SJSA1 (cell line): ENCODE measurements at regions not wholly inside any gene's neighbourhood (a gene's known extent, or its start where the extent isn't known, plus 50 kb on each side); places are given as distances from the start of the nearest gene placed in this dataset.

Experiments
- DNase-seq, 2 experiments: peaks; one replicate each; pipeline ENCODE4 v3.0.0-alpha.2; 2015 to 2020; ENCODE audit warnings: low spot score in 2 of 2, low read depth in 1 of 2
- H3K27ac ChIP-seq: fragments of 250-450 bp; sonication (Bioruptor Pico); 2 replicates; pipeline ENCODE4 v1.5.1; 2020; ENCODE audit warnings: mild to moderate bottlenecking, moderate library complexity
- H3K27me3 ChIP-seq: fragments of 250-450 bp; sonication (Bioruptor Pico); replicated peaks from 2 replicates; pipeline ENCODE4 v1.5.1; 2020; ENCODE audit warnings: mild to moderate bottlenecking, moderate library complexity
- H3K36me3 ChIP-seq: fragments of 250-450 bp; sonication (Bioruptor Pico); 2 replicates; pipeline ENCODE4 v1.5.1; 2020; ENCODE audit warnings: mild to moderate bottlenecking
- H3K4me1 ChIP-seq: fragments of 250-450 bp; sonication (Bioruptor Pico); replicated peaks from 2 replicates; pipeline ENCODE4 v1.6.1; 2021; ENCODE audit warnings: mild to moderate bottlenecking
- H3K4me3 ChIP-seq: fragments of 250-450 bp; sonication (Bioruptor Pico); 2 replicates; pipeline ENCODE4 v1.5.1; 2020; ENCODE audit warnings: mild to moderate bottlenecking
- H3K9me3 ChIP-seq: fragments of 250-450 bp; sonication (Bioruptor Pico); replicated peaks from 2 replicates; pipeline ENCODE4 v1.5.1; 2020; ENCODE audit warnings: mild to moderate bottlenecking

- Histone ChIP-seq H3K27ac (no peak overlapping the region), H3K4me3 (no peak overlapping the region), H3K9me3 (no peaks in the 10 kb centered on the region), H3K27me3 (no peaks in the 10 kb centered on the region), H3K36me3 (no peaks in the 10 kb centered on the region), H3K4me1 (no peaks in the 10 kb centered on the region)
- DNase-seq, result no peak
These were observed 1101.7 kb upstream of the GHITM start for GRCh38 chr10:83037653-83038052.

- H3K4me1 ChIP-seq, result no peaks in the 10 kb centered on the region
- H3K27ac ChIP-seq, result no peak overlapping the region
- DNase-seq, result no peak
- no peak overlapping the region for H3K4me3 ChIP-seq
- no peaks in the 10 kb centered on the region for H3K27me3 ChIP-seq
- no peaks in the 10 kb centered on the region for H3K36me3 ChIP-seq
- H3K9me3 ChIP-seq, result no peaks in the 10 kb centered on the region
These were observed 1100.7 kb upstream of the GHITM start for GRCh38 chr10:83038631-83039030.

- Histone ChIP-seq H3K4me3 (no peak overlapping the region), H3K27me3 (no peaks in the 10 kb centered on the region), H3K9me3 (no peaks in the 10 kb centered on the region), H3K4me1 (no peaks in the 10 kb centered on the region), H3K27ac (no peak overlapping the region), H3K36me3 (no peaks in the 10 kb centered on the region)
- no peak for DNase-seq
These were observed 1093.6 kb upstream of the GHITM start for GRCh38 chr10:83045731-83046130.

- Histone ChIP-seq H3K4me3 (no peak overlapping the region), H3K27ac (no peak overlapping the region), H3K4me1 (no peaks in the 10 kb centered on the region), H3K27me3 (no peaks in the 10 kb centered on the region), H3K9me3 (no peaks in the 10 kb centered on the region), H3K36me3 (no peaks in the 10 kb centered on the region)
- DNase-seq, result no peak
These were observed 1088.5 kb upstream of the GHITM start for GRCh38 chr10:83050815-83051214.

GRCh38 chr10:83062871-83063270 is 1076.4 kb upstream of the GHITM start:
- DNase-seq, result no peak
- no peaks in the 10 kb centered on the region for H3K36me3 ChIP-seq
- no peak overlapping the region for H3K4me3 ChIP-seq
- H3K4me1 ChIP-seq, result no peaks in the 10 kb centered on the region
- H3K9me3 ChIP-seq, result no peaks in the 10 kb centered on the region
- H3K27ac ChIP-seq, result no peak overlapping the region
- no peaks in the 10 kb centered on the region for H3K27me3 ChIP-seq

GRCh38 chr10:83073472-83073871 is 1065.8 kb upstream of the GHITM start:
- Histone ChIP-seq H3K4me3 (no peak overlapping the region), H3K9me3 (no peaks in the 10 kb centered on the region; the same call in 1 of the 2 replicates), H3K27me3 (no peaks in the 10 kb centered on the region), H3K4me1 (no peaks in the 10 kb centered on the region), H3K36me3 (no peaks in the 10 kb centered on the region), H3K27ac (no peak overlapping the region)
- no peak for DNase-seq

- Histone ChIP-seq H3K4me3 (no peak overlapping the region), H3K4me1 (no peaks in the 10 kb centered on the region), H3K36me3 (no peaks in the 10 kb centered on the region), H3K27ac (no peak overlapping the region), H3K9me3 (peaks cover 2% of the 10 kb centered on the region; the same call in 1 of the 2 replicates), H3K27me3 (no peaks in the 10 kb centered on the region)
- DNase-seq, result no peak
These were observed 1064.1 kb upstream of the GHITM start for GRCh38 chr10:83075016-83075814.

GRCh38 chr10:83075815-83076355 is 1063.4 kb upstream of the GHITM start:
- Histone ChIP-seq H3K4me1 (no peaks in the 10 kb centered on the region), H3K9me3 (peaks cover 3% of the 10 kb centered on the region; the same call in 1 of the 2 replicates), H3K27ac (no peak overlapping the region), H3K27me3 (no peaks in the 10 kb centered on the region), H3K36me3 (no peaks in the 10 kb centered on the region), H3K4me3 (no peak overlapping the region)
- DNase-seq, result no peak

- H3K4me1 ChIP-seq, result no peaks in the 10 kb centered on the region
- H3K27ac ChIP-seq, result no peak overlapping the region
- H3K4me3 ChIP-seq, result no peak overlapping the region
- peaks cover 3% of the 10 kb centered on the region; the same call in 1 of the 2 replicates for H3K9me3 ChIP-seq
- no peaks in the 10 kb centered on the region for H3K36me3 ChIP-seq
- no peaks in the 10 kb centered on the region for H3K27me3 ChIP-seq
- DNase-seq, result no peak
These were observed 1062.9 kb upstream of the GHITM start for GRCh38 chr10:83076443-83076842.

- Histone ChIP-seq H3K27ac (no peak overlapping the region), H3K27me3 (no peaks in the 10 kb centered on the region), H3K4me3 (no peak overlapping the region), H3K9me3 (peaks cover 3% of the 10 kb centered on the region; the same call in 1 of the 2 replicates), H3K4me1 (no peaks in the 10 kb centered on the region), H3K36me3 (no peaks in the 10 kb centered on the region)
- no peak for DNase-seq
These were observed 1061.1 kb upstream of the GHITM start for GRCh38 chr10:83078160-83078559.

GRCh38 chr10:83078645-83079044 is 1060.7 kb upstream of the GHITM start:
- H3K9me3 ChIP-seq, result peaks cover 3% of the 10 kb centered on the region; the same call in 1 of the 2 replicates
- H3K36me3 ChIP-seq, result no peaks in the 10 kb centered on the region
- DNase-seq, result no peak
- H3K4me1 ChIP-seq, result no peaks in the 10 kb centered on the region
- no peaks in the 10 kb centered on the region for H3K27me3 ChIP-seq
- H3K4me3 ChIP-seq, result no peak overlapping the region
- no peak overlapping the region for H3K27ac ChIP-seq

GRCh38 chr10:83083831-83084230 is 1055.5 kb upstream of the GHITM start:
- H3K36me3 ChIP-seq, result no peaks in the 10 kb centered on the region
- no peak overlapping the region for H3K27ac ChIP-seq
- no peak overlapping the region for H3K4me3 ChIP-seq
- H3K9me3 ChIP-seq, result peaks cover 3% of the 10 kb centered on the region; the same call in 1 of the 2 replicates
- no peaks in the 10 kb centered on the region for H3K4me1 ChIP-seq
- H3K27me3 ChIP-seq, result no peaks in the 10 kb centered on the region
- DNase-seq, result no peak

GRCh38 chr10:83089335-83089734 is 1050.0 kb upstream of the GHITM start:
- no peak for DNase-seq
- no peak overlapping the region for H3K27ac ChIP-seq
- no peaks in the 10 kb centered on the region for H3K27me3 ChIP-seq
- H3K4me3 ChIP-seq, result no peak overlapping the region
- no peaks in the 10 kb centered on the region for H3K36me3 ChIP-seq
- H3K4me1 ChIP-seq, result no peaks in the 10 kb centered on the region
- no peaks in the 10 kb centered on the region; the same call in 1 of the 2 replicates for H3K9me3 ChIP-seq

- no peaks in the 10 kb centered on the region for H3K36me3 ChIP-seq
These were observed 1034.7 kb upstream of the GHITM start for GRCh38 chr10:83104616-83105015.

More at GRCh38 chr10:83104616-83105015, 1034.7 kb upstream of the GHITM start:
- DNase-seq, result no peak
- Histone ChIP-seq H3K4me3 (no peak overlapping the region), H3K4me1 (no peaks in the 10 kb centered on the region), H3K27ac (no peak overlapping the region), H3K9me3 (no peaks in the 10 kb centered on the region), H3K27me3 (no peaks in the 10 kb centered on the region)
